Gastrocnemius medialis (tissue), 4 donors: ENCODE measurements at regions not wholly inside any gene's neighbourhood (a gene's known extent, or its start where the extent isn't known, plus 50 kb on each side); places are given as distances from the start of the nearest gene placed in this dataset.
"Not testable (repeated sequence)": the region's sequence is repeated elsewhere in the genome, so short reads cannot be mapped to it uniquely, and the experiment has no call there.

Experiments used
- ATAC-seq, 2 donors: fragments of 150-250 bp; one replicate each; pipeline ENCODE4 v1.9.1; 2016
- DNase-seq, 2 donors: peaks; one replicate each; pipeline ENCODE4 v3.0.0-alpha.2; 2019
- H3K27ac ChIP-seq, 4 donors: fragments of 200-600 bp; sonication (generic); 1 replicate in 1 of 4; 2 replicates in 3 of 4; pipeline ENCODE4 v1.5.1; 2016 to 2018; ENCODE audit warnings: mild to moderate bottlenecking in 2 of 4, moderate library complexity in 1 of 4
- H3K27me3 ChIP-seq, 3 donors: fragments of 200-600 bp; sonication (generic) in 2 of 3; 1 replicate in 1 of 3; 2 replicates in 2 of 3; pipeline versions ENCODE4 v1.5.1 to v1.6.0; 2016 to 2019; ENCODE audit warnings: mild to moderate bottlenecking in 1 of 3, moderate library complexity in 1 of 3
- H3K36me3 ChIP-seq, 2 donors: fragments of 200-600 bp; sonication (generic) in 1 of 2; one replicate each; pipeline ENCODE4 v1.5.1; 2017 to 2018
- H3K4me1 ChIP-seq, 2 donors: fragments of 200-600 bp; sonication (generic) in 1 of 2; one replicate each; pipeline ENCODE4 v1.5.1; 2016 to 2017; ENCODE audit warnings: mild to moderate bottlenecking in 2 of 2
- H3K4me3 ChIP-seq, 4 donors: fragments of 200-600 bp; sonication (generic) in 3 of 4; 1 replicate in 1 of 4; 2 replicates in 3 of 4; pipeline ENCODE4 v1.5.1; 2016 to 2019; ENCODE audit warnings: mild to moderate bottlenecking in 2 of 4
- H3K9me3 ChIP-seq, 3 donors: fragments of 200-600 bp; sonication (generic) in 2 of 3; 1 replicate in 1 of 3; 2 replicates in 2 of 3; pipeline ENCODE4 v1.5.1; 2016 to 2019
- CTCF ChIP-seq, 5 experiments: fragments of 450-650 bp in 3 of 5; fragments of 200-600 bp in 2 of 5; sonication (generic) in 2 of 5; IDR thresholded peaks in 4 of 5; conservative IDR thresholded peaks in 1 of 5; 1 replicate in 4 of 5; 2 replicates in 1 of 5; pipeline ENCODE4 v1.5.1; 2016 to 2019; ENCODE audit warnings: antibody characterized with exemption in 5 of 5, mild to moderate bottlenecking in 3 of 5, moderate library complexity in 3 of 5
- POLR2A ChIP-seq, 2 donors: fragments of 450-650 bp; IDR thresholded peaks; one replicate each; pipeline ENCODE4 v1.6.1; 2017; ENCODE audit warnings: antibody characterized with exemption in 2 of 2, mild to moderate bottlenecking in 2 of 2, moderate library complexity in 2 of 2
- in situ Hi-C, 4 donors: fragments of 200-750 bp; cut with MboI; loops; one replicate each; pipeline versions ENCODE4 v1.15.0 to v1.8.0; 2017; ENCODE audit warnings: low sequenced_read_pairs in 4 of 4
- intact Hi-C: fragments of 100-400 bp; cut with DNase I; formaldehyde crosslinking; loops from one replicate; pipeline ENCODE4 v1.15.1; 2023; ENCODE audit warnings: low total_unique reads

- no peaks in the 10 kb centered on the region for H3K27me3 ChIP-seq
- intact Hi-C loops (no loop called here), in situ Hi-C loops (no loop called here)
- no peak overlapping the region for H3K4me3 ChIP-seq
- no peak for ATAC-seq
- H3K4me1 ChIP-seq: no peaks in the 10 kb centered on the region
- H3K36me3 ChIP-seq: no peaks in the 10 kb centered on the region
- TF ChIP-seq POLR2A (IDR thresholded peaks at IDR 0.05) (no peak), CTCF (IDR thresholded peaks at IDR 0.05 in 4 of 5, conservative IDR thresholded peaks at IDR 0.05 in 1 of 5) (no peak)
- DNase-seq: no peak
- no peak overlapping the region for H3K27ac ChIP-seq
- no peaks in the 10 kb centered on the region for H3K9me3 ChIP-seq
These were observed 148.6 kb upstream of the FUT9 start for GRCh38 chr6:95867205-95867604.

- no peak for TF ChIP-seq POLR2A (IDR thresholded peaks at IDR 0.05)
- TF ChIP-seq CTCF (IDR thresholded peaks at IDR 0.05 in 4 of 5, conservative IDR thresholded peaks at IDR 0.05 in 1 of 5): no peak
- no peak overlapping the region for H3K4me3 ChIP-seq
- H3K4me1 ChIP-seq: no peaks in the 10 kb centered on the region
- H3K27me3 ChIP-seq: no peaks in the 10 kb centered on the region
- intact Hi-C loops (no loop called here), in situ Hi-C loops (no loop called here)
- ATAC-seq: no peak
- no peak for DNase-seq
- no peaks in the 10 kb centered on the region for H3K9me3 ChIP-seq
- no peaks in the 10 kb centered on the region for H3K36me3 ChIP-seq
- H3K27ac ChIP-seq: no peak overlapping the region
These were observed 138.3 kb upstream of the FUT9 start for GRCh38 chr6:95877480-95877879.

GRCh38 chr6:95879856-95880255 lies 135.9 kb upstream of the FUT9 start:
- DNase-seq (no peak), ATAC-seq (no peak)
- no peaks in the 10 kb centered on the region for H3K9me3 ChIP-seq
- H3K27ac ChIP-seq: no peak overlapping the region
- no peak overlapping the region for H3K4me3 ChIP-seq
- no peaks in the 10 kb centered on the region for H3K36me3 ChIP-seq
- no peak for TF ChIP-seq CTCF (IDR thresholded peaks at IDR 0.05 in 4 of 5, conservative IDR thresholded peaks at IDR 0.05 in 1 of 5)
- TF ChIP-seq POLR2A (IDR thresholded peaks at IDR 0.05): no peak
- no peaks in the 10 kb centered on the region for H3K27me3 ChIP-seq
- no peaks in the 10 kb centered on the region for H3K4me1 ChIP-seq
- intact Hi-C loops (no loop called here), in situ Hi-C loops (no loop called here)

- H3K27ac ChIP-seq: no peak overlapping the region
- no peaks in the 10 kb centered on the region for H3K9me3 ChIP-seq
- no peaks in the 10 kb centered on the region for H3K4me1 ChIP-seq
- no peaks in the 10 kb centered on the region for H3K27me3 ChIP-seq
- DNase-seq: no peak
- no peak overlapping the region for H3K4me3 ChIP-seq
- no peak for ATAC-seq
- TF ChIP-seq CTCF (IDR thresholded peaks at IDR 0.05 in 4 of 5, conservative IDR thresholded peaks at IDR 0.05 in 1 of 5): no peak
- no peak for TF ChIP-seq POLR2A (IDR thresholded peaks at IDR 0.05)
- H3K36me3 ChIP-seq: no peaks in the 10 kb centered on the region
- in situ Hi-C loops (no loop called here), intact Hi-C loops (no loop called here)
These were observed 133.4 kb upstream of the FUT9 start for GRCh38 chr6:95882371-95882770.

GRCh38 chr6:95888711-95889110 lies 127.1 kb upstream of the FUT9 start:
- in situ Hi-C loops, H3K4me3 ChIP-seq, H3K4me1 ChIP-seq, H3K27me3 ChIP-seq, ATAC-seq, H3K36me3 ChIP-seq, DNase-seq, intact Hi-C loops, H3K9me3 ChIP-seq, H3K27ac ChIP-seq: not testable (repeated sequence)
